Kidney (tissue), 13 donors: ENCODE measurements at regions not wholly inside any gene's neighbourhood (a gene's known extent, or its start where the extent isn't known, plus 50 kb on each side); places are given as distances from the start of the nearest gene placed in this dataset.
"Not testable (repeated sequence)": the region's sequence is repeated elsewhere in the genome, so short reads cannot be mapped to it uniquely, and the experiment has no call there.

Source experiments
- DNase-seq, 5 donors: peaks; one replicate each; pipeline ENCODE4 v3.0.0-alpha.2; 2013 to 2020
- FAIRE-seq: peaks from 2 replicates; lab custom pipeline; 2012; peaks lifted over from hg19 to GRCh38; lab: Jason Lieb, UNC
- H3K27ac ChIP-seq, 2 donors: one replicate each; pipeline ENCODE4 v1.7.0; 2013; ENCODE audit warnings: low read depth in 2 of 2, low read length in 2 of 2, inconsistent platforms in 1 of 2
- H3K27me3 ChIP-seq: one replicate; pipeline ENCODE4 v1.7.1; 2013; ENCODE audit warnings: low read length, inconsistent platforms; ENCODE audit not compliant: control insufficient read depth, insufficient read depth
- H3K36me3 ChIP-seq, 3 donors: one replicate each; pipeline versions ENCODE4 v1.7.0 to v1.7.1; 2013; ENCODE audit warnings: low read length in 3 of 3, control low read depth in 1 of 3, inconsistent platforms in 1 of 3; ENCODE audit not compliant: insufficient read depth in 3 of 3, control insufficient read depth in 2 of 3
- H3K4me1 ChIP-seq, 3 donors: one replicate each; pipeline versions ENCODE4 v1.7.0 to v1.7.1; 2013; ENCODE audit warnings: low read length in 3 of 3, inconsistent platforms in 1 of 3, low read depth in 1 of 3; ENCODE audit not compliant: control insufficient read depth in 2 of 3, insufficient read depth in 2 of 3
- H3K4me3 ChIP-seq, 3 donors: one replicate each; pipeline versions ENCODE4 v1.7.0 to v1.8.1; 2013; ENCODE audit warnings: low read length in 3 of 3, control low read depth in 1 of 3, inconsistent platforms in 1 of 3
- H3K9ac ChIP-seq, 3 donors: one replicate each; pipeline versions ENCODE4 v1.7.0 to v1.7.1; 2013; ENCODE audit warnings: low read length in 3 of 3, control low read depth in 1 of 3, inconsistent platforms in 1 of 3
- H3K9me3 ChIP-seq, 3 donors: one replicate each; pipeline versions ENCODE4 v1.7.0 to v1.7.1; 2013; ENCODE audit warnings: low read length in 3 of 3, control low read depth in 1 of 3, inconsistent platforms in 1 of 3; ENCODE audit not compliant: control insufficient read depth in 2 of 3, insufficient read depth in 1 of 3
- intact Hi-C: fragments of 100-400 bp; cut with DNase I; formaldehyde crosslinking; loops from one replicate; pipeline ENCODE4 v1.11.1; 2022
- TF ChIP-seq, protein P1 (sequence below): IDR thresholded peaks from 3 replicates; pipeline ENCODE4 v1.5.1; 2012; ENCODE audit warnings: mild to moderate bottlenecking, moderate library complexity, borderline replicate concordance; ENCODE audit not compliant: insufficient read depth; ENCODE audit errors: extremely low read depth
- donor health status: control.
- donor health status: control.
- donor health status: control.
- donor health status: control.
- donor health status: control.
- donor health status: DM: yes; HTN: yes; CAD: no.
- donor health status: Normal renal cell carcinoma (clear cell type).

- H3K9me3 ChIP-seq, H3K4me1 ChIP-seq, FAIRE-seq, H3K27me3 ChIP-seq, DNase-seq, H3K4me3 ChIP-seq, H3K9ac ChIP-seq, H3K36me3 ChIP-seq, H3K27ac ChIP-seq, intact Hi-C loops: not testable (repeated sequence)
Observed at GRCh38 chr5:7310656-7311055, 85.3 kb upstream of the ADCY2 start.

DNA sequence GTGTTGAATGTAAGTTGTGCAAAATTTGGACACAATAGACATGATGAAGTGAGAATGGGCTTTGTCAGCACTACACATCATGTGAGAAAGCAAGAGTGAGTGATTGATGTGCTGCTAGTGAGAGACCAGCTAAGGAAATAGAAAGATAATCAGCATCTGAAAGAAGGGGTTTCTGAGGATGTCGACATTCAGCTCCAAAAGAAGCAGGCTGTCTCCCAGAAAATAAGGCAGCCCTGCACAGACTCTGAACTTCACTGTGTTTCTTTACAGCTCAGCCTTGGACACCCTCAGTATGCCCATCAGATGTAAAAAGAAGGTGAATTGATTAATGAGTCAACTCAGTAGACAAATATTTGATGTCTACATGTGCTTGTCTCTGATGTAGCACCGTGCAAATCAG lies 80.8 kb upstream of the ADCY2 start:
- no peak overlapping the region for H3K9ac ChIP-seq
- no peaks in the 10 kb centered on the region for H3K27me3 ChIP-seq
- H3K27ac ChIP-seq, result no peak overlapping the region
- no peaks in the 10 kb centered on the region for H3K9me3 ChIP-seq
- TF ChIP-seq, protein P1, sequence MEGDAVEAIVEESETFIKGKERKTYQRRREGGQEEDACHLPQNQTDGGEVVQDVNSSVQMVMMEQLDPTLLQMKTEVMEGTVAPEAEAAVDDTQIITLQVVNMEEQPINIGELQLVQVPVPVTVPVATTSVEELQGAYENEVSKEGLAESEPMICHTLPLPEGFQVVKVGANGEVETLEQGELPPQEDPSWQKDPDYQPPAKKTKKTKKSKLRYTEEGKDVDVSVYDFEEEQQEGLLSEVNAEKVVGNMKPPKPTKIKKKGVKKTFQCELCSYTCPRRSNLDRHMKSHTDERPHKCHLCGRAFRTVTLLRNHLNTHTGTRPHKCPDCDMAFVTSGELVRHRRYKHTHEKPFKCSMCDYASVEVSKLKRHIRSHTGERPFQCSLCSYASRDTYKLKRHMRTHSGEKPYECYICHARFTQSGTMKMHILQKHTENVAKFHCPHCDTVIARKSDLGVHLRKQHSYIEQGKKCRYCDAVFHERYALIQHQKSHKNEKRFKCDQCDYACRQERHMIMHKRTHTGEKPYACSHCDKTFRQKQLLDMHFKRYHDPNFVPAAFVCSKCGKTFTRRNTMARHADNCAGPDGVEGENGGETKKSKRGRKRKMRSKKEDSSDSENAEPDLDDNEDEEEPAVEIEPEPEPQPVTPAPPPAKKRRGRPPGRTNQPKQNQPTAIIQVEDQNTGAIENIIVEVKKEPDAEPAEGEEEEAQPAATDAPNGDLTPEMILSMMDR, result no peak
- no peaks in the 10 kb centered on the region for H3K36me3 ChIP-seq
- intact Hi-C loops, result no loop called here
- no peak overlapping the region for H3K4me3 ChIP-seq
- DNase-seq (no peak), FAIRE-seq (no peak)
- no peaks in the 10 kb centered on the region for H3K4me1 ChIP-seq

GRCh38 chr5:7317751-7318150 lies 78.2 kb upstream of the ADCY2 start:
- intact Hi-C loops, result no loop called here
- TF ChIP-seq, protein P1, result no peak
- no peaks in the 10 kb centered on the region for H3K4me1 ChIP-seq
- no peak overlapping the region for H3K9ac ChIP-seq
- H3K36me3 ChIP-seq, result no peaks in the 10 kb centered on the region
- no peaks in the 10 kb centered on the region for H3K27me3 ChIP-seq
- no peak overlapping the region for H3K27ac ChIP-seq
- FAIRE-seq, result no peak
- DNase-seq, result no peak
- H3K4me3 ChIP-seq, result no peak overlapping the region
- H3K9me3 ChIP-seq, result no peaks in the 10 kb centered on the region

DNA sequence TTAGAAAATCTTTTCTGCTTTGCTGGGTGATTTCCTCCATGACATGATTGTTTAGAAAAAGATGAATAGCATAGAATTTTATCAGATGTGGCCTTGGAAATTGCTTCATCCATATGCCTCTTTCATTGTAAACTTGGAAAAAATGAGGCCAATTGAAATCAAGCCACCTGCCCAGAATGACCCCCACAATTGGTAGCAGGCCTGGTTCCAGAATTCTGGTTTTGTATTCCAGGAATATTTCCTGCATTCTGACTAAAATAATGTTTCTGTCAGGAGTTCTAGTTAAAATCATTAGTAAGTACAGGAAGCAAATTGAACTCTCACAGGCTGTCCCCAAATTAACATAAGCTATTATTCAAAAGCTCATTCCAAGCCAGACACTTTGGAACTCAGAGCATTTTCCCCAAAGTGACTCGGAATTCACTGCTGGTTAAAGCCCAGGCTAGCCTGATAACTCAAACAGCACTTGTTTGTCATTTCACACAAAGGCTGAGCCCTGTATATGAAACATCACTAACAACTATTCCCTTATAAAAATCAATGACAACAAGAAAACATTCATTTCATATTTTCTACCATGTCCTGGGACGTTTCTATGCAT lies 75.1 kb upstream of the ADCY2 start:
- DNase-seq (no peak), FAIRE-seq (no peak)
- no peaks in the 10 kb centered on the region for H3K9me3 ChIP-seq
- H3K27me3 ChIP-seq, result no peaks in the 10 kb centered on the region
- no peak overlapping the region for H3K4me3 ChIP-seq
- intact Hi-C loops, result no loop called here
- H3K9ac ChIP-seq, result no peak overlapping the region
- no peaks in the 10 kb centered on the region for H3K36me3 ChIP-seq
- no peaks in the 10 kb centered on the region for H3K4me1 ChIP-seq
- TF ChIP-seq, protein P1, result no peak
- H3K27ac ChIP-seq, result no peak overlapping the region
